Adrenal gland (tissue), 9 donors: ENCODE measurements at regions not wholly inside any gene's neighbourhood (a gene's known extent, or its start where the extent isn't known, plus 50 kb on each side); places are given as distances from the start of the nearest gene placed in this dataset.
A peak's percentile ranks its signal among the peaks of the same experiment; 100 is the strongest.
"Not testable (repeated sequence)": the region's sequence is repeated elsewhere in the genome, so short reads cannot be mapped to it uniquely, and the experiment has no call there.

Experiments
- DNase-seq, 7 donors: peaks; one replicate each; pipeline ENCODE4 v3.0.0-alpha.2; 2019 to 2020
- H3K27ac ChIP-seq, 5 donors: fragments of 200-600 bp; sonication (generic) in 4 of 5; 1 replicate in 3 of 5; 2 replicates in 2 of 5; pipeline versions ENCODE4 v1.5.1 to v1.8.0; 2016 to 2020; ENCODE audit warnings: mild to moderate bottlenecking in 1 of 5
- H3K27me3 ChIP-seq: fragments of 200-600 bp; 2 replicates; pipeline ENCODE4 v1.8.0; 2021
- H3K36me3 ChIP-seq, 2 donors: fragments of 200-600 bp; replicated peaks in 1 of 2; 1 replicate in 1 of 2; 2 replicates in 1 of 2; pipeline versions ENCODE4 v1.5.1 to v1.8.0; 2018 to 2022
- H3K4me1 ChIP-seq, 2 donors: fragments of 200-600 bp; replicated peaks in 1 of 2; 1 replicate in 1 of 2; 2 replicates in 1 of 2; pipeline versions ENCODE4 v1.5.1 to v1.8.0; 2018 to 2021
- H3K4me3 ChIP-seq, 4 donors: fragments of 200-600 bp; sonication (generic) in 3 of 4; one replicate each; pipeline ENCODE4 v1.5.1; 2016 to 2018
- H3K9me3 ChIP-seq, 3 donors: fragments of 200-600 bp; sonication (generic) in 1 of 3; replicated peaks in 1 of 3; 1 replicate in 2 of 3; 2 replicates in 1 of 3; pipeline versions ENCODE4 v1.5.1 to v1.8.0; 2016 to 2021
- WGBS, 4 donors: extraction: QIAGEN DNeasy Blood & Tissue Kit in 2 of 4; methylation state at CpG; one replicate each; pipeline versions ENCODE4 v1.1.5 to v1.1.7; 2013 to 2017; 5-methylcytosine and 5-hydroxymethylcytosine counted together
- intact Hi-C, 2 donors: fragments of 100-400 bp; cut with DNase I; formaldehyde crosslinking; loops; one replicate each; pipeline versions ENCODE4 v1.14.1 to v1.15.0; 2022 to 2023
- small RNA-seq, 2 donors: library from RNA; depleted of rRNA; stranded (forward); fragments of <200 nt; gene quantifications; one replicate each; pipeline ENCODE3, GENCODE V24; 2016
- donor health status: healthy with polysubstance abuse.
- donor health status: Bipolar disorder and iron deficiency.
- donor health status: DM: yes; HTN: yes; CAD: no.
- donor health status: DM: no; HTN: no; CAD: no.
- donor health status: DM: no; HTN: no; CAD: no.

- H3K36me3 ChIP-seq, H3K27me3 ChIP-seq, H3K27ac ChIP-seq, H3K4me3 ChIP-seq, H3K9me3 ChIP-seq, H3K4me1 ChIP-seq, DNase-seq, intact Hi-C loops: not testable (repeated sequence)
- 62 to 64% methylated on average over 17 to 18 of the region's 24 CpGs; no CpG with 5 or more reads in 2 of the 4 donors for WGBS, 4 donors
These were observed 581.3 kb downstream of the TUBA3C start for GRCh38 chr13:18600366-18600765.

DNA sequence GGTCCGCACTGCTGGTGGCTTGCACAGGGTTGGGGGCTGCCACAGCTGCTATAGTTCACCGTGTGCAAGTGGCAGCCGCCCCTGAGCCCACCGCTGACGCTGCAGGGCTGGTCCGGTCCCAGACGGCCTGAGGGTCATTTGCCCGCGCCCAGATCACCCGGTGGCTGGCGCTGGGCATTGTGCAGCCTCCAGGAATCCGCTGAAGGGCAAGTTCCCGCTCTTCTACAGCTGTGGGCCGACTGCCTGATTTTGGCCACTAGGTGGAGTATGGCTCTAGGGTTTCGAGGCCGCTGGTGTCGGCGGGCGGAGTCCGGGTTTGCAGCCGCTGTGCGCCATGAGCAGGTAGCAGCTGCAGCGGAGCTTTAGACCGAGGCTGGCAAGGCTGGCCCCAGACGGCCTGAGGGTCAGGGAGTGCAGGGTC lies 581.8 kb downstream of the TUBA3C start:
- peak in 1 of 7 donors; percentile 3 for DNase-seq
- intact Hi-C loops, result not testable (repeated sequence)
- WGBS, 4 donors, result 7 to 80% (median 39%) methylated on average over 1 to 25 of the region's 25 CpGs

GRCh38 chr13:18598543-18598942 lies 583.1 kb downstream of the TUBA3C start:
- DNase-seq, H3K4me3 ChIP-seq, H3K27me3 ChIP-seq, H3K36me3 ChIP-seq, intact Hi-C loops, H3K27ac ChIP-seq, H3K9me3 ChIP-seq, H3K4me1 ChIP-seq: not testable (repeated sequence)
- 63 to 73% (median 68%) methylated on average over 8 to 24 of the region's 24 CpGs; no CpG with 5 or more reads in 1 of the 4 donors for WGBS, 4 donors

More for the DNA sequence above, 581.8 kb downstream of the TUBA3C start:
- H3K4me1 ChIP-seq, H3K4me3 ChIP-seq, H3K27ac ChIP-seq, H3K27me3 ChIP-seq, H3K9me3 ChIP-seq, H3K36me3 ChIP-seq: not testable (repeated sequence)

DNA sequence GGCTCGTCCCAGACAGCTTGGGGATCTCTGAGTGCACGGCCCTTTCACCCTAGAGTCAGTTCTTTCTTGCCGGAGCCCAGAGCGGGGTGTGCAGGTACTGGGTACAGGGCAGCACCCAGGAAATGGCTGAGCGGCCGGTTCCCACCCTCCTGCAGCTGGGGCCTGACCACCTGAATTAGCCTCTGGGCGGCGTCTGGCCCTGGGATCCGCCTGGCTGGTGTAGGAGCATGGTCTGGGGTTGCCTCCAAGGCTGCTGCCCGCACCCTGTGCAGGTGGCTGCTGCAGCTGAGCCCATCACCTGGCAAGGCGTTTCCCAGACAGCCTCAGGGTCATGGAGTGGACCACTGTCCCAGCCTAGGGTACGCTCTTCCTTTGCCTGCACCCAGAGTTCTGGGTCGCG lies 583.7 kb downstream of the TUBA3C start:
- H3K4me3 ChIP-seq, intact Hi-C loops, H3K9me3 ChIP-seq, H3K27ac ChIP-seq, H3K36me3 ChIP-seq, DNase-seq, H3K27me3 ChIP-seq, H3K4me1 ChIP-seq: not testable (repeated sequence)
- WGBS, 4 donors, result 65 to 100% (median 76%) methylated on average over 2 to 14 of the region's 14 CpGs

GRCh38 chr13:18577103-18577502 lies 604.5 kb downstream of the TUBA3C start:
- WGBS, 4 donors, result no CpG with 5 or more reads among the region's 1 CpG
- H3K9me3 ChIP-seq, H3K27me3 ChIP-seq, H3K4me1 ChIP-seq, intact Hi-C loops, H3K27ac ChIP-seq, DNase-seq, H3K4me3 ChIP-seq, H3K36me3 ChIP-seq: not testable (repeated sequence)

- H3K27ac ChIP-seq, intact Hi-C loops, H3K4me1 ChIP-seq, H3K36me3 ChIP-seq, H3K9me3 ChIP-seq, DNase-seq, H3K4me3 ChIP-seq, H3K27me3 ChIP-seq: not testable (repeated sequence)
- WGBS, 4 donors, result 77 to 85% (median 82%) methylated on average over 3 to 30 of the region's 30 CpGs
These were observed 613.7 kb downstream of the TUBA3C start for GRCh38 chr13:18567890-18568289.

Small RNA genes in the stretch of these regions (small RNA-seq; reads per million reads assigned to genes)
- 0 reads per million in 2 donors for gene LINC00328-2P
- 0 reads per million in 2 donors for gene RNA5SP24
- 0 reads per million in 2 donors for gene RNU6-55P
- gene RNU6-76P, result 0 reads per million in 2 donors
